Germinal center (tissue), 1 donor: ENCODE measurements at regions not wholly inside any gene's neighbourhood (a gene's known extent, or its start where the extent isn't known, plus 50 kb on each side); places are given as distances from the start of the nearest gene placed in this dataset.

Source experiments
- DNase-seq: peaks from one replicate; pipeline ENCODE4 v3.0.0; 2012; ENCODE audit warnings: mixed read lengths, low spot score

DNA sequence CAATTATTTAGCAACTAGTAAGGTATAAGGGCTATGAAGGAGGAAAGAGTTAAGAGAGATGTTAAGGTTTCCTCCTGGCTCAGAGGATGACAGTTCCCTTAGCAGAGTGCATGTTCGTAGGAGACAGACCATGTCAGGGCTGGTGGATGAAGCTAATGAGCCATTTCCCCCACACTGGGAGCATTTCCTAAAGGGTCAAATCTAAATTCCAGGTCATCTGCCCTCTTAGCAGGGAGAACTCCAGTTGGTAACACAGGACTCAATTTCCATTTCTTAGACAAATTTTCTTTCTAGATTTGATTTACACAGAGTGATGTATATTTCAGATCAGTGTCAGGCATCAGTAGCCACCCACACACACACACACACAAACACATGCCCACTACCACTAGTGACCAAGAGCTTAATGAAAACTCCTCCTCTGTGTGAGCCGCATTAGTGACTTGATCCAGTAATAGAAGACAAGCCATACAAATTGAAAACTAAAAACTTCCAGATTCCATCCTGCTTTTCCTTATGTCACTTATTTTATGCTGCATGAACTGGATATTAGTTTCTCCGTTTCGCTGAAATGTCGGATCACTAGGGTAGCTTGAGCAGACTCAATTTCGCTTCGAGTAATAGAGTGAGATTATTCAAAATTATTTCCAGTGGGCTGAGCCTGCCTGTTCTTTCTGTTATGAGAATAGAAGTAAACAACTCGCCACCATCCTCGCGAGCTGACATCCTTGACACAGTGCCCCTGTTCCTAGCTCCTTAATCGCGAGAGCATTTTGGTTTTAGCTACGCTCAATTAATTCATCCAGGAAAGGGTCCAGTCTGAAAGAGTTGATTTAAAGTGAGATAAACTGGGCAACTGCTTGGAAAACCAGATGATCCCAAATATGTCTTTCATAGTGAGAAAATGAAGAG lies 582.6 kb downstream of the SOX6 start:
- DNase-seq = no peak

GRCh38 chr11:15774388-15774939 lies 581.9 kb downstream of the SOX6 start:
- DNase-seq = no peak

- DNase-seq = no peak
Observed at GRCh38 chr11:15775015-15775541, 581.3 kb downstream of the SOX6 start.

- DNase-seq = no peak
Observed at GRCh38 chr11:15775797-15776196, 580.5 kb downstream of the SOX6 start.

GRCh38 chr11:15776366-15776765 lies 580.0 kb downstream of the SOX6 start:
- DNase-seq = no peak

DNA sequence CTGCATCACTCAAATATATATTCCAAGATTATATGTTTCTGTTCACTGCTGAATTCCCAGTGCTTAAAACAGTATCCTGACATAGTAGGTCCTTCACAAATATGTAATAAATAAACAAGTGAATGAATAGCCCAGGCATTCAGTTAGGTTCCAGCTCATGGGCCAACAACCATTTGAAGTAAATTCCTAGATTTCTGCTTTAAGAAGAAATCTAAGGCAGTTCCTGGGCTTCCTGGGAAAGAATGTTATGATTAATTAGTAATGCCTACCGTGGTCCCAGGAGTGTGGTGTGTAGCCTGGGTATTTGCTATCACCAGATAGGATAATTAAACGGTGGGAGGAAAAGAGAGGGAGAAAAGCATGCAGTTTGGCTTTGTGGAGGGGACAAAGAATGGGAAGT lies 576.8 kb downstream of the SOX6 start:
- DNase-seq = no peak

DNA sequence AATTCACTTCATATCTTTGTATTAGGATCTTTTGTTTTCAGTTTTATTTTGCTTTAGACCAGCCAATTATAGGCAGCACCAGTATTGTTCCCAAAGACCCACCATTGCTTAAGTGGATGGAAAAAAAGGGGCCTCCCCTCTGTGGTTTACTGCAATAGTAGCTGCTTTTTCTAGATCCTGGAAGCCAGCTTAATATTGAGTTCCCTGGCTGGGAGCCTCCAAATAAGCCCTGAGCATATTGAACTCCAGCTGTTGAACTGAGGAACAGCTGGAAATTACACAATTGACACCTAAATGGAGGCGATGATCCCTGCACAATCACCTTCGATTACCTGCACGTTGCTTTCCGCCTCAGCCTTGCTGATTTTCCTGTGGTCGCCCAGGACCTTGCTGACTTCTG lies 576.0 kb downstream of the SOX6 start:
- DNase-seq = no peak

- DNase-seq = no peak
Observed at GRCh38 chr11:15780837-15781236, 575.5 kb downstream of the SOX6 start.

- no peak for DNase-seq
Observed at GRCh38 chr11:15783619-15784018, 572.7 kb downstream of the SOX6 start.

- DNase-seq = no peak
Observed at GRCh38 chr11:15793043-15793996, 563.0 kb downstream of the SOX6 start.

- no peak for DNase-seq
Observed at GRCh38 chr11:15794361-15795150, 561.8 kb downstream of the SOX6 start.

DNA sequence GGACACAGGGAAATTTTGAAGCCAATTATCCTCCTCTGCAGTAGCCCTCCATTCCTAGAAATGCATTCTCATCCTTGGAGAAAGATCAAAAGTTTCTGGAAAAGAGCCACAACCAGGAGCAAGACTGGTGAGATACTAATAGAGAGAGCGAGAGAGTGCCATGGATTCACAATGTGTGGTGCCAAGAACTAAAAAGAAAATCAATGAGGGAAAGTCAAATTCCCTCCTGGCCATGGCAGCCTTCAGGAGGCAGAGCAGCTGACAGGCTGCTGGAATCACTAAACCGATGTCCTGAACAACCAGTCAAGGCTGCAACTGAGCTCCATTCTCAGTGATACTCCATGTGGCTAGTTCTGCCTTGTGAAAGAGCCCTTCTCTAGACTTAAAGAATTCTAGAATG lies 561.0 kb downstream of the SOX6 start:
- no peak for DNase-seq

- no peak for DNase-seq
Observed at GRCh38 chr11:15800111-15800800, 556.1 kb downstream of the SOX6 start.

GRCh38 chr11:15801126-15801525 lies 555.2 kb downstream of the SOX6 start:
- no peak for DNase-seq

DNA sequence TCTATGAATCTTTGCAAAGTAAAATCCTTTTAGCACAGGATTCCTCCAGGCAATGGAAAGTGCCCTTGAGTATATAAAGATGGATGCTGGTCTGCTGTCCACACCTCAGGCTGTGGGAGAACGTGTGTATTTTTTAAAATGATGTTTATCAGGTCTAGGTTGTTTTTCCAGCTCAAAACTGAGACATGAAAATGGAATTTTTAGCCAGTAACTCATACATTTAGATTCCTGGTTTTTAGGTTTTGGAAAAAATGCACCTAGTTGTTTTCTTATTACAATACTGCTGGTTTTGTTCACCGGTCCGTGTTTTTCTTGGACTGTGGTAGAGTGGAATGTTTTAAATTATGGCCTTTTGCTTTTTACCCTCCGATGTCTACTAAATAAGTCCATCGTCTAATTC lies 554.7 kb downstream of the SOX6 start:
- DNase-seq = no peak

- no peak for DNase-seq
Observed at GRCh38 chr11:15805726-15806125, 550.6 kb downstream of the SOX6 start.

DNA sequence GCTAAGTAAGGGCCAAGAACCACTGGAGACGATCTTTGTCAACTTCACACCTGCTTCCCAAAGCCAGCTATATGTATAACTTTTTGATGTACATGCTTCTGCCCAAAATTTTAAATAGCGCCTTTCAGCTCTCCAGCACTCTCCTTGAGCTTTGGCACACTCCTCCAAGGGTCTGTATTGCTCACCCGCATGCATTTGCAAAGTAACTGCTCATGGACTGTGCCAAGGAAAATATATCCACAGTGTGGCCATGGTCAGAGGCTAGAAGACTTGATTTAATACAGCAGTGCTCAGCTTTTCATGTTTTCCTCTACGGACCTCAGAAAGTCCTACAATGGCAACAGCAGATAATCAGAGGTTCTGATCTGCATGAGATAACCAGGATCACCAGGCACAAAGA lies 550.1 kb downstream of the SOX6 start:
- no peak for DNase-seq

- no peak for DNase-seq
Observed at GRCh38 chr11:15807827-15808226, 548.5 kb downstream of the SOX6 start.

DNA sequence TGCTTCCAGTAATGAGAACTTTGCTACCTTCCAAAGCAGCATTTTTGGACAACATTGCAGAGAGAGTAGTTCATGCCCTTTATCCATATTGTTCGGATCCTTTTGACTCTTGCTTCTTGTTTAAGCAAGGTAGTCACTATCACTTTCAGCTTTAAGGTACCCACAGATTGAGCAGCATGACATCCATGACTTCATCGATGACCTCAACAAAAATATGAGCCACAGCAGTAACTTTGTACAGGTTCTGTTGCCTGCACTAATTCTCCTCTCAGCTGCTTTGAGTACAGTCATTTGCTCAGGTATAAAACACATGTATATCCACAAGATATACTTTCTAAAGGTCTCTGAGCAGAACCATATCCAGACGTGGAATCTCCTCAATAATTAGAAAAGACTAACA lies 546.3 kb downstream of the SOX6 start:
- DNase-seq = no peak

GRCh38 chr11:15810525-15810924 lies 545.8 kb downstream of the SOX6 start:
- no peak for DNase-seq
